Activated CD8-positive, alpha-beta T cell treated with anti-CD3 and anti-CD28 coated beads for 36 hours (primary cell): ENCODE measurements at regions not wholly inside any gene's neighbourhood (a gene's known extent, or its start where the extent isn't known, plus 50 kb on each side); places are given as distances from the start of the nearest gene placed in this dataset.

Experiments
- ATAC-seq: fragments of 200-7000 bp; cut with Tn5 transposase; one replicate; pipeline ENCODE4 v1.10.0; 2021; ENCODE audit warnings: mild to moderate bottlenecking, moderate library complexity
- CTCF ChIA-PET: fragments of 350-600 bp; sonication (Branson Sonifier 250); formaldehyde crosslinking; loops from one replicate; lab custom pipeline; 2021; ENCODE audit warnings: antibody characterized with exemption; lab: Charles Lee
- POLR2A ChIA-PET: fragments of 350-600 bp; sonication (Branson Sonifier 250); formaldehyde crosslinking; loops from one replicate; lab custom pipeline; 2021; ENCODE audit warnings: antibody characterized with exemption; lab: Charles Lee
- DNase-seq: peaks from one replicate; pipeline ENCODE4 v3.0.0-alpha.2; 2020
- H3K27ac Mint-ChIP-seq: one replicate; pipeline ENCODE4 v1.8.0; 2021; ENCODE audit warnings: mild to moderate bottlenecking, mixed read lengths
- H3K27me3 Mint-ChIP-seq: one replicate; pipeline ENCODE4 v1.8.0; 2021; ENCODE audit warnings: mixed read lengths
- H3K36me3 Mint-ChIP-seq: one replicate; pipeline ENCODE4 v1.8.0; 2021; ENCODE audit warnings: low read depth, mixed read lengths
- H3K4me1 Mint-ChIP-seq: one replicate; pipeline ENCODE4 v1.8.0; 2021; ENCODE audit warnings: low read depth, mixed read lengths
- H3K4me3 Mint-ChIP-seq: one replicate; pipeline ENCODE4 v1.8.0; 2021; ENCODE audit warnings: mild to moderate bottlenecking, moderate library complexity, mixed read lengths
- H3K9me3 Mint-ChIP-seq: one replicate; pipeline ENCODE4 v1.8.0; 2021; ENCODE audit warnings: mixed read lengths
- CTCF ChIP-seq: fragments of 200-600 bp; IDR thresholded peaks from one replicate; pipeline ENCODE4 v1.8.0; 2022; ENCODE audit warnings: antibody characterized with exemption, mild to moderate bottlenecking
- intact Hi-C: fragments of 100-400 bp; cut with micrococcal nuclease; formaldehyde crosslinking; loops from one replicate; pipeline ENCODE4 v1.10.0; 2022

DNA sequence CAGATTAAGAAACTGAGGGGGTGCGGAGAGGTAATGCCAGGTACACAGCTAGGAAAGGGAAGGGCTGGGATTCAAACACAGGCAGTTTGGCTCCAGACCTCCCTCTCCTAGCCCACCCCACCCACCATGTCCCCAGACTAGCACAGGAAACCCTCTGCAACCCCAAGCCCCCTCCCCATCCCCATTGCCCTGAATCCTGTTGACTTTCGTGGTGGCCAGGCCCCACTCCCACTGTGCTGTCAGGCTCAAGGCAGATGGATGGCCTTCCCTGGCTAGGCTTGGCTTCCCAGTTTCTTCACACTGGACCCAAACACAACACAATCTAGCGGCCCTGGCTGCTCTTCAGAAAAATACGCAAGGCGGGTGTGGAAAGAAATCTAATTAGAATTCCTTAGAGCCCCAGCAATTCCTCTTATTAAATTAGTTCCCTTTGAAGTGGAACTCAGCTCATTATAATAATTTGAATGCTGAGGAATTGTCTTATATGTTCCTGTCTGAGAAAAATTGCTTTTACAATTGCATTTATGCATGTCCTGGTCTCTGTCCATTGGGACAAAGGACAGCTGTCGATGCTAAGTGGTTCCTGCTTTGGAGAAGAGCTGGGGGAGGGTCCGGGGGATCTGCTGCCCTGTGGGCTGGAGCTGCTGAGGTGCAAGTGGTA, 97.4 kb downstream of the SYF2 start:
- ATAC-seq, result no peak
- CTCF ChIA-PET, result interaction anchor here (1.0 kb wide), 1 partner anchor 71 kb away, joined by 3 read pairs; no protein-coding TSS in a partner anchor
- Mint-ChIP-seq H3K4me1 (peaks cover under 1% of the 10 kb centered on the region), H3K27me3 (peaks cover 7% of the 10 kb centered on the region), H3K9me3 (no peaks in the 10 kb centered on the region), H3K27ac (no peak overlapping the region), H3K36me3 (no peaks in the 10 kb centered on the region), H3K4me3 (no peak overlapping the region)
- DNase-seq, result no peak
- POLR2A ChIA-PET, result no interaction called here
- TF ChIP-seq CTCF, result no peak
- intact Hi-C loops, result no loop called here

DNA sequence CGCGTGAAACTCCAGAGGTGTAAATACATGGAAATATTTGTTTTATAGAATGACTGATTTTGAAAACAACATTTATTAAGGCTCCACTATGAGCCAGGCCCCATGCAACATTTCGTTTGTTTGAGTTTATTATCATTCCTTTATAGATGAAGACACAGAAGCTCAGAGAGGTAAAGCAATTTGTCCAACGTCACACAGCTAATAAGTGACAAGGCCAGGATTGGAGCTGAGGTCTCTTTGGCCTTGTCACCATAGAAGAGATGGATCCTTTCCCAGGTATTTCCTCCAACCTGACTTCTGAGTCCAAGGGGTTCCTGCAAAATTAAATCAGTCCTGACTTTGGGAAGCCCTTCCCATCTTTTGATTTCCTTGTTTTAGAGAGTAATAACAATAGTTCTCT, 98.0 kb downstream of the SYF2 start:
- no peak for TF ChIP-seq CTCF
- intact Hi-C loops, result no loop called here
- Mint-ChIP-seq H3K4me1 (no peaks in the 10 kb centered on the region), H3K27me3 (peaks cover 5% of the 10 kb centered on the region), H3K27ac (no peak overlapping the region), H3K4me3 (no peak overlapping the region), H3K9me3 (no peaks in the 10 kb centered on the region), H3K36me3 (no peaks in the 10 kb centered on the region)
- ChIA-PET POLR2A (no interaction called here), CTCF (no interaction called here)
- DNase-seq (no peak), ATAC-seq (no peak)

DNA sequence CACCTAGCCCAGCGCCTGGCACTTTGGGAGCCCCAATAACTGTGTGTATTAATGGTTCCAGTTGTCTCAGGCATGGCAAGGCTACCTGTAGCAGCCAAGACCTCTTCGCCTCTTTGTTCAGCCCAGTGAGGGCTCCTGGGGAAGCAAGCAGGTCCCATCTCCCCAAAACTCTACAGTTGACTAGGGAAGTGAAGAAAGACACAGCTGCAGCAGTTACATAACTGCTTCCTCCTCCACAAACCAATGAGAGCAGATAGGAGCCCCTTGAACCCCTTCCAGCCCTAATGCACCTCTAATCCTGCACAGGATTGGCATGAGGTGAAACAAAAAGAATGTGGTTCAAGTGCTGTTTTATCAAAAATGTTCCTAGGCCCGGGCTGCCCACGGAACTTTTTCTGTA, 100.5 kb downstream of the SYF2 start:
- H3K4me1 Mint-ChIP-seq, result peaks cover 8% of the 10 kb centered on the region
- no peak overlapping the region for H3K4me3 Mint-ChIP-seq
- POLR2A ChIA-PET, result no interaction called here
- H3K36me3 Mint-ChIP-seq, result no peaks in the 10 kb centered on the region
- no peaks in the 10 kb centered on the region for H3K9me3 Mint-ChIP-seq
- ATAC-seq (no peak), DNase-seq (no peak)
- no peaks in the 10 kb centered on the region for H3K27me3 Mint-ChIP-seq
- intact Hi-C loops, result no loop called here
- CTCF ChIA-PET, result no interaction called here
- H3K27ac Mint-ChIP-seq, result no peak overlapping the region
- TF ChIP-seq CTCF, result no peak

GRCh38 chr1:25130895-25131294, 101.4 kb downstream of the SYF2 start:
- no peak for TF ChIP-seq CTCF
- ChIA-PET CTCF (interaction anchor here (1.3 kb wide), 1 partner anchor 283 kb away, joined by 5 read pairs; no protein-coding TSS in a partner anchor), POLR2A (no interaction called here)
- no peak overlapping the region for H3K27ac Mint-ChIP-seq
- H3K9me3 Mint-ChIP-seq, result no peaks in the 10 kb centered on the region
- H3K4me3 Mint-ChIP-seq, result no peak overlapping the region
- DNase-seq (no peak), ATAC-seq (no peak)
- no peaks in the 10 kb centered on the region for H3K27me3 Mint-ChIP-seq
- intact Hi-C loops, result no loop called here
- peaks cover 8% of the 10 kb centered on the region for H3K4me1 Mint-ChIP-seq
- no peaks in the 10 kb centered on the region for H3K36me3 Mint-ChIP-seq

GRCh38 chr1:25129380-25129779, 102.9 kb downstream of the SYF2 start:
- no peak overlapping the region for H3K4me3 Mint-ChIP-seq
- POLR2A ChIA-PET, result interaction anchor here (0.8 kb wide), 1 partner anchor 72 kb away, joined by 4 read pairs; no protein-coding TSS in a partner anchor
- DNase-seq (no peak), ATAC-seq (no peak)
- no peaks in the 10 kb centered on the region for H3K27me3 Mint-ChIP-seq
- H3K27ac Mint-ChIP-seq, result no peak overlapping the region
- no peak for TF ChIP-seq CTCF
- H3K4me1 Mint-ChIP-seq, result peaks cover 8% of the 10 kb centered on the region
- H3K9me3 Mint-ChIP-seq, result no peaks in the 10 kb centered on the region
- intact Hi-C loops, result no loop called here
- H3K36me3 Mint-ChIP-seq, result no peaks in the 10 kb centered on the region
- CTCF ChIA-PET, result interaction anchor here (1.0 to 2.6 kb wide), 3 partner anchors 19 to 281 kb away, joined by 4 to 15 read pairs (median 5); no protein-coding TSS in a partner anchor
